ENCODE measurements at regions not wholly inside any gene's neighbourhood (a gene's known extent, or its start where the extent isn't known, plus 50 kb on each side); places are given as distances from the start of the nearest gene placed in this dataset.
"Not testable (repeated sequence)": the region's sequence is repeated elsewhere in the genome, so short reads cannot be mapped to it uniquely, and the experiment has no call there.

DNA sequence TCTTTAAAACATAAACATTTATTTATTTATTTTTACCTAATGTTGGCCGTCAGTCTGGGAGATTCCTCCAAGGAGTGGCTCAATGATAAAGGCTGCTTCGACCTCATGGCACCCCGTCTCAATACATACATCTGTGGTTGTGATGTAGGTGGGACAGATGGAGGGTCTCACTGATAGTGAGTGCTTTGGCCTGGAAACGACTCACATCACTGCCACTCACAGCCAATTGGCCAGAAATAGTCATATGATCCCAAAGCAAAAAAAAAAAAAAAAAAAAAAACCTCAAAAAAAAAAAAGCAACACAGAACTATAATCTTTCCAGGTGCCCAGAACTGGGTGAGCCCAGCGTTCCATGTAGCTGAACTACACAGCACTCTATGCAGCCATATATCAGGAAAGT is 125.4 kb downstream of the PSAT1 start:
- DNase-seq (no peak), ATAC-seq (no peak)
- H3K27ac ChIP-seq, result no peak overlapping the region
- in situ Hi-C loops (cut with MboI; ENCODE audit: low sequenced_read_pairs in 4 of 4), result no loop called here
- H3K4me3 ChIP-seq, result no peak overlapping the region
- no peaks in the 10 kb centered on the region for H3K4me1 ChIP-seq
- H3K27me3 ChIP-seq, result no peaks in the 10 kb centered on the region
- no peaks in the 10 kb centered on the region for H3K36me3 ChIP-seq
- no peaks in the 10 kb centered on the region for H3K9me3 ChIP-seq
- TF ChIP-seq POLR2A (IDR thresholded peaks at IDR 0.05), result no peak
- TF ChIP-seq, protein P1, sequence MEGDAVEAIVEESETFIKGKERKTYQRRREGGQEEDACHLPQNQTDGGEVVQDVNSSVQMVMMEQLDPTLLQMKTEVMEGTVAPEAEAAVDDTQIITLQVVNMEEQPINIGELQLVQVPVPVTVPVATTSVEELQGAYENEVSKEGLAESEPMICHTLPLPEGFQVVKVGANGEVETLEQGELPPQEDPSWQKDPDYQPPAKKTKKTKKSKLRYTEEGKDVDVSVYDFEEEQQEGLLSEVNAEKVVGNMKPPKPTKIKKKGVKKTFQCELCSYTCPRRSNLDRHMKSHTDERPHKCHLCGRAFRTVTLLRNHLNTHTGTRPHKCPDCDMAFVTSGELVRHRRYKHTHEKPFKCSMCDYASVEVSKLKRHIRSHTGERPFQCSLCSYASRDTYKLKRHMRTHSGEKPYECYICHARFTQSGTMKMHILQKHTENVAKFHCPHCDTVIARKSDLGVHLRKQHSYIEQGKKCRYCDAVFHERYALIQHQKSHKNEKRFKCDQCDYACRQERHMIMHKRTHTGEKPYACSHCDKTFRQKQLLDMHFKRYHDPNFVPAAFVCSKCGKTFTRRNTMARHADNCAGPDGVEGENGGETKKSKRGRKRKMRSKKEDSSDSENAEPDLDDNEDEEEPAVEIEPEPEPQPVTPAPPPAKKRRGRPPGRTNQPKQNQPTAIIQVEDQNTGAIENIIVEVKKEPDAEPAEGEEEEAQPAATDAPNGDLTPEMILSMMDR (IDR thresholded peaks at IDR 0.05 in 4 of 5, conservative IDR thresholded peaks at IDR 0.05 in 1 of 5), result no peak
- intact Hi-C loops (cut with DNase I; ENCODE audit: low total_unique reads), result no loop called here

DNA sequence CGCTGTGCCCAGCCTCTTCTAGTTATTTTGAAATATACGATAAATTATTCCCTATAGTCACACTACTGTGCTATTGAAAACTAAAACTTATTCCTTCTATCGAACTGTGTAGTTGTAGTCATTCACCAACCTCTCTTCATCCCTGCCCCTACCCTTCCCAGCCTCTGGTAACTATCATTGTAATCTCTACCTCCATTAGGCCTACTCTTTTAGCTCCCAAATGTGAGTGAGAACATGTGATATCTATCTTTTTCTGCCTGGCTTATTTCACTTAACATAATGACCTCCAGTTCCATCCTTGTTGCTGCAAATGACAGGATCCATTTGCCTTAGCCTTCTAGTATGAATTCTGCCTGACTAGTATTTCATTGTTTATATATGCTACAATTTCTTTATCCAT is 127.4 kb downstream of the PSAT1 start:
- no peaks in the 10 kb centered on the region for H3K27me3 ChIP-seq
- TF ChIP-seq, protein P1 (IDR thresholded peaks at IDR 0.05 in 4 of 5, conservative IDR thresholded peaks at IDR 0.05 in 1 of 5), result no peak
- TF ChIP-seq POLR2A (IDR thresholded peaks at IDR 0.05), result no peak
- H3K9me3 ChIP-seq, result no peaks in the 10 kb centered on the region
- in situ Hi-C loops (cut with MboI; ENCODE audit: low sequenced_read_pairs in 4 of 4) (no loop called here), intact Hi-C loops (cut with DNase I; ENCODE audit: low total_unique reads) (no loop called here)
- H3K27ac ChIP-seq, result no peak overlapping the region
- no peaks in the 10 kb centered on the region for H3K36me3 ChIP-seq
- H3K4me1 ChIP-seq, result no peaks in the 10 kb centered on the region
- DNase-seq, result no peak
- H3K4me3 ChIP-seq, result no peak overlapping the region
- ATAC-seq, result no peak

DNA sequence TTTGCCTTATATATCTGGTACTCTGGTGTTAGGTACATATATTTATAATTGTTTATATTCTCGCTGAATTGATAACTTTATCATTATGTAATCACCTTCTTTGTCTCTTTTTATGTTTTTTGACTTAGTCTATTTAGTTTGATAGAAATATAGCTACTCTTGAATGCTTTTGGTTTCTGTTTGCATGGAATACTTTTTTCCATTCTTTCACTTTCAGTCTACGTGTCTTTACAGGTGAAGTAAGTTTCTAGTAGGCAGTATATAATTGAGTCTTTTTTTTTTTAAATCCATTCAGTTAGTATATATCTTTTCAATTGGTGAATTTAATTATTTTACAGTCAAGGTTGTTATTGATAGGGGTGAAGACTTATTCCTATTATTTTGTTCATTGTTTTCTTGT is 131.7 kb downstream of the PSAT1 start:
- H3K27me3 ChIP-seq, result no peaks in the 10 kb centered on the region
- no peaks in the 10 kb centered on the region for H3K9me3 ChIP-seq
- H3K27ac ChIP-seq, result no peak overlapping the region
- no peaks in the 10 kb centered on the region for H3K36me3 ChIP-seq
- no peaks in the 10 kb centered on the region for H3K4me1 ChIP-seq
- DNase-seq, result no peak
- no peak for TF ChIP-seq POLR2A (IDR thresholded peaks at IDR 0.05)
- TF ChIP-seq, protein P1 (IDR thresholded peaks at IDR 0.05 in 4 of 5, conservative IDR thresholded peaks at IDR 0.05 in 1 of 5), result no peak
- no peak for ATAC-seq
- in situ Hi-C loops (cut with MboI; ENCODE audit: low sequenced_read_pairs in 4 of 4), result no loop called here
- no peak overlapping the region for H3K4me3 ChIP-seq
- intact Hi-C loops (cut with DNase I; ENCODE audit: low total_unique reads), result no loop called here

DNA sequence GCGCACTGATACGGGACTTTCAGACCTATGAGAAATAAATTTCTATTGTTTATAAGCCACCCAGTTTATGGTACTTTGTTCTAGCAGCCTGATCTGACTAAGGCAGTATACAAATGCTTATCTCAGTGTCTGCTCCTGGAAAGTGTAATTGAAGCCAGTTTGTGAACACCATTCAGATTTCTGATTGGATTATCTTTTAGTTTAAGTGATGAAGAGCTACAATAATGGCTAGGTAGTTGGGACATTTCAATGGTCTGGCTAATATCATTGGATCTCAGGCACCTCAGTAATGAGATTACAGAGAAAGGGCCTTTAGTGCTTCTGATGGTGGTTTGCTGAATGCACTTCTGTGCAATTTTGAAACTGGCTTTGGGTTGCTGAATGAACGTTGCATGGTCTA is 133.5 kb downstream of the PSAT1 start:
- H3K4me3 ChIP-seq, result no peak overlapping the region
- TF ChIP-seq, protein P1 (IDR thresholded peaks at IDR 0.05 in 4 of 5, conservative IDR thresholded peaks at IDR 0.05 in 1 of 5), result no peak
- no peak for TF ChIP-seq POLR2A (IDR thresholded peaks at IDR 0.05)
- in situ Hi-C loops (cut with MboI; ENCODE audit: low sequenced_read_pairs in 4 of 4) (no loop called here), intact Hi-C loops (cut with DNase I; ENCODE audit: low total_unique reads) (no loop called here)
- ATAC-seq (no peak), DNase-seq (no peak)
- no peaks in the 10 kb centered on the region for H3K27me3 ChIP-seq
- H3K4me1 ChIP-seq, result no peaks in the 10 kb centered on the region
- no peaks in the 10 kb centered on the region for H3K36me3 ChIP-seq
- no peak overlapping the region for H3K27ac ChIP-seq
- H3K9me3 ChIP-seq, result no peaks in the 10 kb centered on the region

DNA sequence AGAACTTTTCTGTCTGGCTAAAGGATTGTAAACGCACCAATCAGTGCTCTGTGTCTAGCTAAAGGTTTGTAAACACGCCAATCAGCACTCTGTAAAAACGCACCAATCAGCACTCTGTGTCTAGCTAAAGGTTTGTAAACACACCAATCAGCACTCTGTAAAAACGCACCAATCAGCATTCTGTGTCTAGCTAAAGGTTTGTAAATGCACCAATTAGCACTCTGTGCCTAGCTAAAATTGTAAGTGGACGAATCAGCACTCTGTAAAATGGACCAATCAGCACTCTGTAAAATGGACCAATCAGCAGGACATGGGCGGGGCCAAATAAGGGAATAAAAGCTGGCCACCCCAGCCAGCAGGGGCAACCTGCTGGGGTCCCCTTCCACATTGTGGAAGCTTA is 134.1 kb downstream of the PSAT1 start:
- DNase-seq; H3K4me1 ChIP-seq; H3K27ac ChIP-seq; intact Hi-C loops (cut with DNase I; ENCODE audit: low total_unique reads); in situ Hi-C loops (cut with MboI; ENCODE audit: low sequenced_read_pairs in 4 of 4); H3K9me3 ChIP-seq; H3K27me3 ChIP-seq; H3K36me3 ChIP-seq; H3K4me3 ChIP-seq; ATAC-seq: not testable (repeated sequence)

All from gastrocnemius medialis (tissue), 4 donors.